ENCODE measurements at regions not wholly inside any gene's neighbourhood (a gene's known extent, or its start where the extent isn't known, plus 50 kb on each side); places are given as distances from the start of the nearest gene placed in this dataset.

GRCh38 chr12:125568306-125568705, 503.1 kb downstream of the AACS start:
- H3K27ac Mint-ChIP-seq = no peak overlapping the region

GRCh38 chr12:125573271-125573670, 508.0 kb downstream of the AACS start:
- no peak for TF ChIP-seq CTCF (IDR thresholded peaks at IDR 0.05; ENCODE audit: unreplicated experiment)
- Mint-ChIP-seq H3K9me3 (ENCODE audit: low read depth) (peaks cover 8% of the 10 kb centered on the region), H3K4me1 (ENCODE audit: low read depth) (no peaks in the 10 kb centered on the region), H3K27me3 (peaks cover 3% of the 10 kb centered on the region), H3K27ac (no peak overlapping the region), H3K36me3 (ENCODE audit: insufficient read depth) (no peaks in the 10 kb centered on the region), H3K4me3 (ENCODE audit: low read depth) (no peak overlapping the region)
- no peak for DNase-seq (ENCODE audit: low spot score, unreplicated experiment)

More at GRCh38 chr12:125568306-125568705, 503.1 kb downstream of the AACS start:
- DNase-seq (ENCODE audit: low spot score, unreplicated experiment) = no peak
- H3K36me3 Mint-ChIP-seq (ENCODE audit: insufficient read depth) = no peaks in the 10 kb centered on the region
- no peak overlapping the region for H3K4me3 Mint-ChIP-seq (ENCODE audit: low read depth)
- H3K9me3 Mint-ChIP-seq (ENCODE audit: low read depth) = no peaks in the 10 kb centered on the region
- no peaks in the 10 kb centered on the region for H3K4me1 Mint-ChIP-seq (ENCODE audit: low read depth)
- no peak for TF ChIP-seq CTCF (IDR thresholded peaks at IDR 0.05; ENCODE audit: unreplicated experiment)
- peaks cover 16% of the 10 kb centered on the region for H3K27me3 Mint-ChIP-seq

GRCh38 chr12:125577334-125577733, 512.1 kb downstream of the AACS start:
- Mint-ChIP-seq H3K4me3 (ENCODE audit: low read depth) (no peak overlapping the region), H3K27me3 (no peaks in the 10 kb centered on the region), H3K4me1 (ENCODE audit: low read depth) (no peaks in the 10 kb centered on the region), H3K9me3 (ENCODE audit: low read depth) (peaks cover 18% of the 10 kb centered on the region), H3K27ac (no peak overlapping the region), H3K36me3 (ENCODE audit: insufficient read depth) (no peaks in the 10 kb centered on the region)
- DNase-seq (ENCODE audit: low spot score, unreplicated experiment) = no peak
- no peak for TF ChIP-seq CTCF (IDR thresholded peaks at IDR 0.05; ENCODE audit: unreplicated experiment)

GRCh38 chr12:125579916-125580315, 514.7 kb downstream of the AACS start:
- no peak overlapping the region for H3K27ac Mint-ChIP-seq
- H3K4me3 Mint-ChIP-seq (ENCODE audit: low read depth) = no peak overlapping the region
- no peak for DNase-seq (ENCODE audit: low spot score, unreplicated experiment)
- H3K36me3 Mint-ChIP-seq (ENCODE audit: insufficient read depth) = no peaks in the 10 kb centered on the region
- no peaks in the 10 kb centered on the region for H3K27me3 Mint-ChIP-seq
- TF ChIP-seq CTCF (IDR thresholded peaks at IDR 0.05; ENCODE audit: unreplicated experiment) = no peak
- H3K9me3 Mint-ChIP-seq (ENCODE audit: low read depth) = peaks cover 18% of the 10 kb centered on the region
- no peaks in the 10 kb centered on the region for H3K4me1 Mint-ChIP-seq (ENCODE audit: low read depth)

GRCh38 chr12:125583071-125583470, 517.8 kb downstream of the AACS start:
- Mint-ChIP-seq H3K9me3 (ENCODE audit: low read depth) (peaks cover 12% of the 10 kb centered on the region), H3K27ac (no peak overlapping the region), H3K4me1 (ENCODE audit: low read depth) (no peaks in the 10 kb centered on the region), H3K4me3 (ENCODE audit: low read depth) (no peak overlapping the region), H3K27me3 (no peaks in the 10 kb centered on the region), H3K36me3 (ENCODE audit: insufficient read depth) (no peaks in the 10 kb centered on the region)
- DNase-seq (ENCODE audit: low spot score, unreplicated experiment) = no peak
- no peak for TF ChIP-seq CTCF (IDR thresholded peaks at IDR 0.05; ENCODE audit: unreplicated experiment)

All from progenitor cell of endocrine pancreas (in vitro differentiated cells).